CD4-positive, alpha-beta T cell (primary cell): ENCODE measurements at regions not wholly inside any gene's neighbourhood (a gene's known extent, or its start where the extent isn't known, plus 50 kb on each side); places are given as distances from the start of the nearest gene placed in this dataset.

Experiments used
- ATAC-seq: fragments of 200-7000 bp; cut with Tn5 transposase; one replicate; pipeline ENCODE4 v1.10.0; 2022; ENCODE audit warnings: mild to moderate bottlenecking; ENCODE audit not compliant: poor library complexity
- CTCF ChIA-PET: fragments of 350-600 bp; sonication (Branson Sonifier 250); formaldehyde crosslinking; loops from one replicate; lab custom pipeline; 2021; ENCODE audit warnings: antibody characterized with exemption, inconsistent platforms; lab: Charles Lee
- POLR2A ChIA-PET: fragments of 350-600 bp; sonication (Branson Sonifier 250); formaldehyde crosslinking; loops from one replicate; lab custom pipeline; 2021; ENCODE audit warnings: antibody characterized with exemption, inconsistent platforms; lab: Charles Lee
- DNase-seq, 14 experiments: peaks; one replicate each; pipeline ENCODE4 v3.0.0-alpha.2; 2013 to 2020; ENCODE audit warnings: mixed read lengths in 2 of 14
- H3K27ac ChIP-seq, 2 donors: one replicate each; pipeline versions ENCODE4 v1.5.1 to v1.7.0; 2013; ENCODE audit warnings: low read length in 2 of 2, low read depth in 1 of 2, mild to moderate bottlenecking in 1 of 2
- H3K27me3 ChIP-seq, 2 experiments: 1 replicate in 1 of 2; 2 replicates in 1 of 2; pipeline versions ENCODE4 v1.6.1 to v1.7.0; 2013; ENCODE audit warnings: low read length in 2 of 2, control low read depth in 1 of 2, mild to moderate bottlenecking in 1 of 2, moderate library complexity in 1 of 2; ENCODE audit not compliant: insufficient read depth in 2 of 2, control insufficient read depth in 1 of 2
- H3K36me3 ChIP-seq: one replicate; pipeline ENCODE4 v1.6.1; 2013; ENCODE audit warnings: low read length, control low read depth; ENCODE audit not compliant: insufficient read depth
- H3K4me1 ChIP-seq: one replicate; pipeline ENCODE4 v1.6.1; 2013; ENCODE audit warnings: low read length, control low read depth; ENCODE audit not compliant: insufficient read depth
- H3K4me3 ChIP-seq: one replicate; pipeline ENCODE4 v1.5.1; 2013; ENCODE audit warnings: mild to moderate bottlenecking, low read length, moderate library complexity
- H3K9me3 ChIP-seq, 2 experiments: 1 replicate in 1 of 2; 2 replicates in 1 of 2; pipeline versions ENCODE4 v1.6.1 to v1.7.0; 2013; ENCODE audit warnings: low read length in 2 of 2, mild to moderate bottlenecking in 2 of 2, control low read depth in 1 of 2, moderate library complexity in 1 of 2; ENCODE audit not compliant: control insufficient read depth in 1 of 2, insufficient read depth in 1 of 2
- H3K27ac Mint-ChIP-seq: one replicate; pipeline ENCODE4 v1.8.0; 2020; ENCODE audit warnings: mixed read lengths
- H3K27me3 Mint-ChIP-seq: one replicate; pipeline ENCODE4 v1.8.0; 2021; ENCODE audit warnings: mixed read lengths
- H3K36me3 Mint-ChIP-seq: one replicate; pipeline ENCODE4 v1.8.0; 2021; ENCODE audit warnings: low read depth, mixed read lengths
- H3K4me1 Mint-ChIP-seq: one replicate; pipeline ENCODE4 v1.8.0; 2021; ENCODE audit warnings: low read depth, mixed read lengths
- H3K4me3 Mint-ChIP-seq: one replicate; pipeline ENCODE4 v1.8.0; 2020; ENCODE audit warnings: mild to moderate bottlenecking, mixed read lengths
- H3K9me3 Mint-ChIP-seq: one replicate; pipeline ENCODE4 v1.8.0; 2020; ENCODE audit warnings: mixed read lengths
- intact Hi-C, 2 experiments: fragments of 100-400 bp; cut with DNase I in 1 of 2; cut with micrococcal nuclease in 1 of 2; formaldehyde crosslinking; loops; one replicate each; pipeline versions ENCODE4 v1.15.1 to v1.9.0; 2023 to 2025; cut with DNase I, micrococcal nuclease
- TF ChIP-seq, protein P1 (sequence below): fragments of 200-600 bp; IDR thresholded peaks from one replicate; pipeline ENCODE4 v1.8.0; 2022; ENCODE audit warnings: antibody characterized with exemption, mild to moderate bottlenecking

DNA sequence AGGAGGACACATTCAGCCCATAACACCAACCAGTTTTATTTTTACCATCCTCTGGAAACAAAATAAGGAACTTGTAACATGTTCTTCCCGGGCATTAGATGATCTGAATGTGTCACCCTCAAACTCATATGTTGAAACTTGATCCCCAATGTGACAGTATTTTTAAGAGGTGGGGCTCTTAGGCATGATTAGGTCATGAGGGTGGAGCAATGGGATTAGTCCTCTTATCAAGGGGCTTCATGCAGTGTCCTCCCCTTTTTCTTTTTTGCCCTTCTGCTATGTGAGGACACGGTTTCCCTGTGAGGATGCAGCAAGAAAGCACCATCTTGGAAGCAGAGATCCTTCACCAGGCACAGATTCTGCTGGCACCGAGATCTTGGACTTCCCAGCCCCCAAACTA lies 401.5 kb upstream of the TRIB2 start:
- Mint-ChIP-seq H3K36me3 (no peaks in the 10 kb centered on the region), H3K4me3 (no peak overlapping the region), H3K4me1 (peaks cover 35% of the 10 kb centered on the region), H3K27me3 (no peaks in the 10 kb centered on the region), H3K9me3 (peaks cover 2% of the 10 kb centered on the region), H3K27ac (no peak overlapping the region)
- no peak overlapping the region for H3K27ac ChIP-seq
- H3K36me3 ChIP-seq, result no peaks in the 10 kb centered on the region
- H3K4me1 ChIP-seq, result peaks cover 14% of the 10 kb centered on the region
- no peak for DNase-seq
- H3K4me3 ChIP-seq, result no peak overlapping the region
- intact Hi-C loops, result no loop called here
- no peak for ATAC-seq
- POLR2A ChIA-PET, result interaction anchor here (1.5 kb wide), 1 partner anchor 13 kb away, joined by 5 read pairs; no protein-coding TSS in a partner anchor
- TF ChIP-seq, protein P1, sequence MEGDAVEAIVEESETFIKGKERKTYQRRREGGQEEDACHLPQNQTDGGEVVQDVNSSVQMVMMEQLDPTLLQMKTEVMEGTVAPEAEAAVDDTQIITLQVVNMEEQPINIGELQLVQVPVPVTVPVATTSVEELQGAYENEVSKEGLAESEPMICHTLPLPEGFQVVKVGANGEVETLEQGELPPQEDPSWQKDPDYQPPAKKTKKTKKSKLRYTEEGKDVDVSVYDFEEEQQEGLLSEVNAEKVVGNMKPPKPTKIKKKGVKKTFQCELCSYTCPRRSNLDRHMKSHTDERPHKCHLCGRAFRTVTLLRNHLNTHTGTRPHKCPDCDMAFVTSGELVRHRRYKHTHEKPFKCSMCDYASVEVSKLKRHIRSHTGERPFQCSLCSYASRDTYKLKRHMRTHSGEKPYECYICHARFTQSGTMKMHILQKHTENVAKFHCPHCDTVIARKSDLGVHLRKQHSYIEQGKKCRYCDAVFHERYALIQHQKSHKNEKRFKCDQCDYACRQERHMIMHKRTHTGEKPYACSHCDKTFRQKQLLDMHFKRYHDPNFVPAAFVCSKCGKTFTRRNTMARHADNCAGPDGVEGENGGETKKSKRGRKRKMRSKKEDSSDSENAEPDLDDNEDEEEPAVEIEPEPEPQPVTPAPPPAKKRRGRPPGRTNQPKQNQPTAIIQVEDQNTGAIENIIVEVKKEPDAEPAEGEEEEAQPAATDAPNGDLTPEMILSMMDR, result no peak
- H3K9me3 ChIP-seq, result no peaks in the 10 kb centered on the region
- H3K27me3 ChIP-seq, result no peaks in the 10 kb centered on the region
- CTCF ChIA-PET, result no interaction called here

DNA sequence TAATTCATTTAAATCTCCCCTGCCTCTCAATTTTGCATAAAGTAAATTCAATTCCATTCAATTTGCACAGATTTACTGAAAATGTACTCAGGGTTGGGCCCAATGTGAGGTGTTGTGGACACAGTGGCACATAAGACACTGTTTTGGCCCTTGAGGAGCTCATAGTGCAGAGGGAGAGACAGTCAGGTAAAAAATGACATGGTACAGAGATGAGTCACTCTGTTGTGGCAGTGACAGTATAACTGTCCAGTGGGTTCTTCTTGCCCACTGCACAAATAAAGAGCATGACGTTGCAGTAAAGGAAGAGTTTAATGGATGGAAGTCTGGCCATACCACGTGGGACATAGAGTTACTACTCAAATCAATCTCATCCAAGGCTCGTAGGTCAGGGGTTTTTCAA lies 400.3 kb upstream of the TRIB2 start:
- H3K4me3 ChIP-seq, result no peak overlapping the region
- no peaks in the 10 kb centered on the region for H3K36me3 ChIP-seq
- ChIA-PET POLR2A (no interaction called here), CTCF (interaction anchor here (1.2 kb wide), 1 partner anchor 11 kb away, joined by 3 read pairs; no protein-coding TSS in a partner anchor)
- no peak for ATAC-seq
- Mint-ChIP-seq H3K9me3 (no peaks in the 10 kb centered on the region), H3K36me3 (no peaks in the 10 kb centered on the region), H3K27ac (no peak overlapping the region), H3K4me1 (peaks cover 22% of the 10 kb centered on the region), H3K4me3 (no peak overlapping the region), H3K27me3 (no peaks in the 10 kb centered on the region)
- no peaks in the 10 kb centered on the region for H3K27me3 ChIP-seq
- intact Hi-C loops, result no loop called here
- TF ChIP-seq, protein P1, result no peak
- peaks cover 12% of the 10 kb centered on the region for H3K4me1 ChIP-seq
- no peaks in the 10 kb centered on the region for H3K9me3 ChIP-seq
- no peak overlapping the region for H3K27ac ChIP-seq
- no peak for DNase-seq

DNA sequence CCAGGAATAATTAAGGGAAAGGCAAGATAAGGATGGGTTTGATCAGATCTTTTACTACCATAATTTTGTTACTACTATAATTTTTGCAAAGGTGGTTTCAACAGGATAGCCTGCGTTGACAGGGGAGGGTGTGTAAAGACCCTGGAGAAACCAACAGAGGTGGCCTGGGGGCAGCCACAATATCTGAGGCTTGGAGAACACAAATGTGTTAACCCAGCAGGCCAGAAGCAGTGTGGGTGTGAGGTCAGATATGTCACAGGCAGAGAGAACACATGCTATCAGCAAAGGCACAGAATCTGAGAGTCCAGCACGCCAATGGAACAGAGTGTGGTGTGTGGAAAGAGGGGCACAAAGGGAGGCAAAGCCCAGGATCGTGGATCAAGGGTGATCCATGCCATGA lies 399.4 kb upstream of the TRIB2 start:
- H3K4me1 ChIP-seq, result peaks cover 12% of the 10 kb centered on the region
- H3K9me3 Mint-ChIP-seq, result no peaks in the 10 kb centered on the region
- no peak overlapping the region for H3K27ac ChIP-seq
- H3K4me1 Mint-ChIP-seq, result peaks cover 21% of the 10 kb centered on the region
- H3K27me3 Mint-ChIP-seq, result no peaks in the 10 kb centered on the region
- ATAC-seq, result no peak
- no peak for DNase-seq
- no peaks in the 10 kb centered on the region for H3K9me3 ChIP-seq
- H3K27me3 ChIP-seq, result no peaks in the 10 kb centered on the region
- H3K36me3 Mint-ChIP-seq, result no peaks in the 10 kb centered on the region
- TF ChIP-seq, protein P1, result no peak
- intact Hi-C loops, result no loop called here
- H3K4me3 ChIP-seq, result no peak overlapping the region
- no peaks in the 10 kb centered on the region for H3K36me3 ChIP-seq
- ChIA-PET POLR2A (no interaction called here), CTCF (interaction anchor here (1.2 kb wide), 1 partner anchor 12 kb away, joined by 3 read pairs; no protein-coding TSS in a partner anchor)
- H3K27ac Mint-ChIP-seq, result no peak overlapping the region
- no peak overlapping the region for H3K4me3 Mint-ChIP-seq
